Liver (tissue), 8 donors: ENCODE measurements at regions not wholly inside any gene's neighbourhood (a gene's known extent, or its start where the extent isn't known, plus 50 kb on each side); places are given as distances from the start of the nearest gene placed in this dataset.

Experiments used
- DNase-seq: peaks from one replicate; pipeline ENCODE4 v3.0.0-alpha.2; 2017; ENCODE audit warnings: low spot score
- H3K27ac ChIP-seq, 2 donors: one replicate each; pipeline ENCODE4 v1.7.0; 2013; ENCODE audit warnings: inconsistent platforms in 2 of 2, low read length in 2 of 2, control low read depth in 1 of 2, low read depth in 1 of 2, mild to moderate bottlenecking in 1 of 2
- H3K27me3 ChIP-seq, 4 donors: one replicate each; pipeline versions ENCODE4 v1.6.1 to v1.7.0; 2013; ENCODE audit warnings: low read length in 3 of 4, inconsistent platforms in 1 of 4, mild to moderate bottlenecking in 1 of 4, moderate library complexity in 1 of 4; ENCODE audit not compliant: control insufficient read depth in 4 of 4, insufficient read depth in 4 of 4
- H3K36me3 ChIP-seq, 4 donors: one replicate each; pipeline versions ENCODE4 v1.6.1 to v1.7.0; 2013; ENCODE audit warnings: low read length in 3 of 4, mild to moderate bottlenecking in 3 of 4, low read depth in 1 of 4, moderate library complexity in 1 of 4; ENCODE audit not compliant: control insufficient read depth in 4 of 4, insufficient read depth in 3 of 4
- H3K4me1 ChIP-seq, 4 donors: one replicate each; pipeline versions ENCODE4 v1.6.1 to v1.7.0; 2013; ENCODE audit warnings: low read length in 3 of 4, mild to moderate bottlenecking in 3 of 4, moderate library complexity in 1 of 4; ENCODE audit not compliant: control insufficient read depth in 4 of 4, insufficient read depth in 4 of 4
- H3K4me3 ChIP-seq, 3 donors: one replicate each; pipeline versions ENCODE4 v1.6.1 to v1.7.0; 2013; ENCODE audit warnings: low read length in 3 of 3, control low read depth in 1 of 3, low read depth in 1 of 3, mild to moderate bottlenecking in 1 of 3
- H3K9ac ChIP-seq, 2 donors: one replicate each; pipeline ENCODE4 v1.7.0; 2013; ENCODE audit warnings: low read length in 2 of 2, mild to moderate bottlenecking in 2 of 2, moderate library complexity in 2 of 2, control low read depth in 1 of 2, low read depth in 1 of 2
- H3K9me3 ChIP-seq, 4 donors: one replicate each; pipeline versions ENCODE4 v1.6.1 to v1.7.0; 2013; ENCODE audit warnings: low read length in 3 of 4; ENCODE audit not compliant: control insufficient read depth in 4 of 4
- EGR1 ChIP-seq, 2 donors: IDR thresholded peaks; 2 replicates each; pipeline ENCODE4 v1.6.1; 2016 to 2018; ENCODE audit warnings: antibody characterized with exemption in 2 of 2, low read depth in 2 of 2
- FOXA1 ChIP-seq: IDR thresholded peaks from 2 replicates; pipeline ENCODE4 v1.6.1; 2016; ENCODE audit warnings: antibody characterized with exemption
- FOXA2 ChIP-seq: IDR thresholded peaks from 2 replicates; pipeline ENCODE4 v1.6.1; 2016; ENCODE audit warnings: antibody characterized with exemption
- GABPA ChIP-seq, 2 donors: IDR thresholded peaks in 1 of 2; conservative IDR thresholded peaks in 1 of 2; 2 replicates each; pipeline ENCODE4 v1.6.1; 2016; ENCODE audit warnings: antibody characterized with exemption in 2 of 2, mild to moderate bottlenecking in 1 of 2, moderate library complexity in 1 of 2
- HNF4A ChIP-seq, 2 donors: conservative IDR thresholded peaks; 2 replicates each; pipeline ENCODE4 v1.6.1; 2016; ENCODE audit warnings: antibody characterized with exemption in 2 of 2, mild to moderate bottlenecking in 2 of 2
- HNF4G ChIP-seq: IDR thresholded peaks from 2 replicates; pipeline ENCODE4 v1.6.1; 2016; ENCODE audit warnings: antibody characterized with exemption
- JUND ChIP-seq, 2 donors: IDR thresholded peaks; 2 replicates each; pipeline ENCODE4 v1.6.1; 2016; ENCODE audit warnings: antibody characterized with exemption in 2 of 2
- NR2F2 ChIP-seq: IDR thresholded peaks from 2 replicates; pipeline ENCODE4 v1.6.1; 2016; ENCODE audit warnings: antibody characterized with exemption
- RAD21 ChIP-seq, 2 donors: IDR thresholded peaks; 2 replicates each; pipeline ENCODE4 v1.6.1; 2016; ENCODE audit warnings: antibody characterized with exemption in 2 of 2, mild to moderate bottlenecking in 2 of 2
- RXRA ChIP-seq, 2 donors: IDR thresholded peaks; 2 replicates each; pipeline ENCODE4 v1.6.1; 2017 to 2018; ENCODE audit warnings: antibody characterized with exemption in 2 of 2, mild to moderate bottlenecking in 1 of 2
- SP1 ChIP-seq: IDR thresholded peaks from 2 replicates; pipeline ENCODE4 v1.6.1; 2018; ENCODE audit warnings: antibody characterized with exemption, mild to moderate bottlenecking
- TAF1 ChIP-seq: conservative IDR thresholded peaks from 2 replicates; pipeline ENCODE4 v1.6.1; 2016; ENCODE audit warnings: antibody characterized with exemption, mild to moderate bottlenecking
- YY1 ChIP-seq: IDR thresholded peaks from 2 replicates; pipeline ENCODE4 v1.6.1; 2016; ENCODE audit warnings: antibody characterized with exemption, mild to moderate bottlenecking
- WGBS: extraction: QIAGEN DNeasy Blood & Tissue Kit; methylation state at CpG from one replicate; pipeline ENCODE4 v1.1.7; 2013; 5-methylcytosine and 5-hydroxymethylcytosine counted together
- TF ChIP-seq, protein P1 (sequence below): IDR thresholded peaks from 2 replicates; pipeline ENCODE4 v1.6.1; 2016; ENCODE audit warnings: antibody characterized with exemption
- TF ChIP-seq, protein P2 (sequence below): IDR thresholded peaks from 2 replicates; pipeline ENCODE4 v1.6.1; 2016; ENCODE audit warnings: antibody characterized with exemption
- TF ChIP-seq, protein P3 (sequence below): fragments of 150-350 bp; IDR thresholded peaks from 2 replicates; pipeline ENCODE4 v1.5.1; 2017; ENCODE audit warnings: improper control_type of control experiment, low read depth, low read length; ENCODE audit not compliant: missing input control
- TF ChIP-seq, protein P4 (sequence below): IDR thresholded peaks from 2 replicates; pipeline ENCODE4 v1.6.1; 2016; ENCODE audit warnings: antibody characterized with exemption, mild to moderate bottlenecking
- TF ChIP-seq, protein P5 (sequence below): IDR thresholded peaks from 2 replicates; pipeline ENCODE4 v1.6.1; 2016; ENCODE audit warnings: antibody characterized with exemption
- donor health status: healthy.
- donor health status: healthy.
- donor health status: healthy.
- donor health status: healthy.
- donor health status: healthy.

DNA sequence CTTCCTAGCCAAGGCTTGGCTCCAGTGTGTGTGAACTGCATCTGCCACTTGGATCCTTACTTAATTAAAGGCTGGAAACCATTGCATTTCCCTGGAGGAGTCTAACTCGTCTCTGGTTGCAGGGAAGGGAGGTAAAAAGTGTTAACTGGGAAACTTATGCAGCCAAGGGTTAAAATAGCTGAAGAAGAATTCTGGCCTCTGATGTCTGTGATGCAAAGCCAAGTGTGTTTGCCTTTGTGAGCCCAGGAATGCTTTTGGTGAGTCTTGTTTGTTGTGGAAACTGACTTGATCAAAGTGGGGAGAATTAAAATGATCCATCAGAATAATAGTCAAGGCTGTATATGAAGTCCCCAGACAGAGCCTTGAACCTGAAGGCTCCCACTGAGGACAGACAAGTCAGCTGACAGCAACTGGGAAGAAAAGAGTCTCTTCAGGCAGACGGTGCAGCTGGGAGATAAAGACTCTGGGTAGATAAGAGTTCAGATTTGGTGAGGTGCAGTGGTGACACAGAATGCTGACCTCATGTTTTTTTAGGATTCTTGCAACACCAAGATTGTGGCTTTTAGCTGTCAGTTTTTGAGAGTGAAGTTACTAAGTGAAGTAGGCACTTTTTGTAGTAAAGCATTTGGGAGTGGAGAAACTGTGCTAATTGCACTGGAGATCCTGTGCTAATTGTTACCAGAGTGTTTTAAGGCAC lies 59.5 kb upstream of the WLS start:
- Histone ChIP-seq H3K36me3 (no peaks in the 10 kb centered on the region), H3K4me1 (no peaks in the 10 kb centered on the region), H3K9ac (no peak overlapping the region), H3K9me3 (no peaks in the 10 kb centered on the region), H3K4me3 (no peak overlapping the region), H3K27ac (no peak overlapping the region), H3K27me3 (no peaks in the 10 kb centered on the region)
- 40% methylated on average over 2 of the region's 2 CpGs for WGBS
- no peak for DNase-seq
- TF ChIP-seq FOXA2, result no peak
- no peak for TF ChIP-seq TAF1
- TF ChIP-seq NR2F2, result no peak
- TF ChIP-seq, protein P1, sequence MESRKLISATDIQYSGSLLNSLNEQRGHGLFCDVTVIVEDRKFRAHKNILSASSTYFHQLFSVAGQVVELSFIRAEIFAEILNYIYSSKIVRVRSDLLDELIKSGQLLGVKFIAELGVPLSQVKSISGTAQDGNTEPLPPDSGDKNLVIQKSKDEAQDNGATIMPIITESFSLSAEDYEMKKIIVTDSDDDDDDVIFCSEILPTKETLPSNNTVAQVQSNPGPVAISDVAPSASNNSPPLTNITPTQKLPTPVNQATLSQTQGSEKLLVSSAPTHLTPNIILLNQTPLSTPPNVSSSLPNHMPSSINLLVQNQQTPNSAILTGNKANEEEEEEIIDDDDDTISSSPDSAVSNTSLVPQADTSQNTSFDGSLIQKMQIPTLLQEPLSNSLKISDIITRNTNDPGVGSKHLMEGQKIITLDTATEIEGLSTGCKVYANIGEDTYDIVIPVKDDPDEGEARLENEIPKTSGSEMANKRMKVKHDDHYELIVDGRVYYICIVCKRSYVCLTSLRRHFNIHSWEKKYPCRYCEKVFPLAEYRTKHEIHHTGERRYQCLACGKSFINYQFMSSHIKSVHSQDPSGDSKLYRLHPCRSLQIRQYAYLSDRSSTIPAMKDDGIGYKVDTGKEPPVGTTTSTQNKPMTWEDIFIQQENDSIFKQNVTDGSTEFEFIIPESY, result no peak
- TF ChIP-seq, protein P2, sequence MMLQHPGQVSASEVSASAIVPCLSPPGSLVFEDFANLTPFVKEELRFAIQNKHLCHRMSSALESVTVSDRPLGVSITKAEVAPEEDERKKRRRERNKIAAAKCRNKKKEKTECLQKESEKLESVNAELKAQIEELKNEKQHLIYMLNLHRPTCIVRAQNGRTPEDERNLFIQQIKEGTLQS, result no peak
- no peak for TF ChIP-seq JUND (IDR thresholded peaks at IDR 0.05)
- TF ChIP-seq, protein P3, sequence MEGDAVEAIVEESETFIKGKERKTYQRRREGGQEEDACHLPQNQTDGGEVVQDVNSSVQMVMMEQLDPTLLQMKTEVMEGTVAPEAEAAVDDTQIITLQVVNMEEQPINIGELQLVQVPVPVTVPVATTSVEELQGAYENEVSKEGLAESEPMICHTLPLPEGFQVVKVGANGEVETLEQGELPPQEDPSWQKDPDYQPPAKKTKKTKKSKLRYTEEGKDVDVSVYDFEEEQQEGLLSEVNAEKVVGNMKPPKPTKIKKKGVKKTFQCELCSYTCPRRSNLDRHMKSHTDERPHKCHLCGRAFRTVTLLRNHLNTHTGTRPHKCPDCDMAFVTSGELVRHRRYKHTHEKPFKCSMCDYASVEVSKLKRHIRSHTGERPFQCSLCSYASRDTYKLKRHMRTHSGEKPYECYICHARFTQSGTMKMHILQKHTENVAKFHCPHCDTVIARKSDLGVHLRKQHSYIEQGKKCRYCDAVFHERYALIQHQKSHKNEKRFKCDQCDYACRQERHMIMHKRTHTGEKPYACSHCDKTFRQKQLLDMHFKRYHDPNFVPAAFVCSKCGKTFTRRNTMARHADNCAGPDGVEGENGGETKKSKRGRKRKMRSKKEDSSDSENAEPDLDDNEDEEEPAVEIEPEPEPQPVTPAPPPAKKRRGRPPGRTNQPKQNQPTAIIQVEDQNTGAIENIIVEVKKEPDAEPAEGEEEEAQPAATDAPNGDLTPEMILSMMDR, result no peak
- no peak for TF ChIP-seq EGR1 (IDR thresholded peaks at IDR 0.05; ENCODE audit: low read depth in 2 of 2)
- no peak for TF ChIP-seq RAD21 (IDR thresholded peaks at IDR 0.05)

DNA sequence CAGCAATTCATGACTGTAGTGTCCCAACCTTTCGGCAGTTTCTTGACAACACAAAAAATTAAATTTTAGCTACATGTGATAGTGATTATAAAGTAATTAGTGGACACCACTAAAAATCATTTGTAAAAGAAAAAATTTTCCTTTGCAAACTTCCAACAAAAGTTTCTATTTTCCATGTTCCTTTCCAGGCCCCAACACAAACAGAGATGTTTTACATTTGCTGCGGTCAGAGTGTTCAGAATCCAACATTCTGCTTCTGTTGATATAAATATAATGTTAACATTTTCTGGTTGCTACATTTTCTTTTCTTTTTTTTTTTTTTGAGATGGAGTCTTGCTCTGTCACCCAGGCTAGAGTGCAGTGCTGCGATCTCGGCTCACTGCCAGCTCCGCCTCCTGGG lies 54.9 kb upstream of the WLS start:
- no peak for TF ChIP-seq SP1
- TF ChIP-seq, protein P1, result no peak
- no peak for TF ChIP-seq NR2F2
- no peak for TF ChIP-seq JUND (IDR thresholded peaks at IDR 0.05)
- no peak for TF ChIP-seq HNF4G
- TF ChIP-seq, protein P2, result no peak
- TF ChIP-seq, protein P3, result no peak
- no peak for TF ChIP-seq TAF1
- TF ChIP-seq, protein P4, sequence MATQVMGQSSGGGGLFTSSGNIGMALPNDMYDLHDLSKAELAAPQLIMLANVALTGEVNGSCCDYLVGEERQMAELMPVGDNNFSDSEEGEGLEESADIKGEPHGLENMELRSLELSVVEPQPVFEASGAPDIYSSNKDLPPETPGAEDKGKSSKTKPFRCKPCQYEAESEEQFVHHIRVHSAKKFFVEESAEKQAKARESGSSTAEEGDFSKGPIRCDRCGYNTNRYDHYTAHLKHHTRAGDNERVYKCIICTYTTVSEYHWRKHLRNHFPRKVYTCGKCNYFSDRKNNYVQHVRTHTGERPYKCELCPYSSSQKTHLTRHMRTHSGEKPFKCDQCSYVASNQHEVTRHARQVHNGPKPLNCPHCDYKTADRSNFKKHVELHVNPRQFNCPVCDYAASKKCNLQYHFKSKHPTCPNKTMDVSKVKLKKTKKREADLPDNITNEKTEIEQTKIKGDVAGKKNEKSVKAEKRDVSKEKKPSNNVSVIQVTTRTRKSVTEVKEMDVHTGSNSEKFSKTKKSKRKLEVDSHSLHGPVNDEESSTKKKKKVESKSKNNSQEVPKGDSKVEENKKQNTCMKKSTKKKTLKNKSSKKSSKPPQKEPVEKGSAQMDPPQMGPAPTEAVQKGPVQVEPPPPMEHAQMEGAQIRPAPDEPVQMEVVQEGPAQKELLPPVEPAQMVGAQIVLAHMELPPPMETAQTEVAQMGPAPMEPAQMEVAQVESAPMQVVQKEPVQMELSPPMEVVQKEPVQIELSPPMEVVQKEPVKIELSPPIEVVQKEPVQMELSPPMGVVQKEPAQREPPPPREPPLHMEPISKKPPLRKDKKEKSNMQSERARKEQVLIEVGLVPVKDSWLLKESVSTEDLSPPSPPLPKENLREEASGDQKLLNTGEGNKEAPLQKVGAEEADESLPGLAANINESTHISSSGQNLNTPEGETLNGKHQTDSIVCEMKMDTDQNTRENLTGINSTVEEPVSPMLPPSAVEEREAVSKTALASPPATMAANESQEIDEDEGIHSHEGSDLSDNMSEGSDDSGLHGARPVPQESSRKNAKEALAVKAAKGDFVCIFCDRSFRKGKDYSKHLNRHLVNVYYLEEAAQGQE, result no peak
- TF ChIP-seq YY1, result no peak
- no peak for TF ChIP-seq RAD21 (IDR thresholded peaks at IDR 0.05)
- TF ChIP-seq FOXA1, result no peak
- TF ChIP-seq FOXA2, result no peak
- TF ChIP-seq GABPA (IDR thresholded peaks at IDR 0.05 in 1 of 2, conservative IDR thresholded peaks at IDR 0.05 in 1 of 2), result no peak
- no peak for TF ChIP-seq EGR1 (IDR thresholded peaks at IDR 0.05; ENCODE audit: low read depth in 2 of 2)
- TF ChIP-seq, protein P5, sequence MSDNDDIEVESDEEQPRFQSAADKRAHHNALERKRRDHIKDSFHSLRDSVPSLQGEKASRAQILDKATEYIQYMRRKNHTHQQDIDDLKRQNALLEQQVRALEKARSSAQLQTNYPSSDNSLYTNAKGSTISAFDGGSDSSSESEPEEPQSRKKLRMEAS, result no peak
- TF ChIP-seq RXRA (IDR thresholded peaks at IDR 0.05), result no peak
- no peak for TF ChIP-seq HNF4A (conservative IDR thresholded peaks at IDR 0.05)
- WGBS, result 86% methylated on average over 5 of the region's 5 CpGs
- Histone ChIP-seq H3K9ac (no peak overlapping the region), H3K36me3 (no peaks in the 10 kb centered on the region), H3K4me3 (no peak overlapping the region), H3K4me1 (no peaks in the 10 kb centered on the region), H3K9me3 (no peaks in the 10 kb centered on the region), H3K27me3 (no peaks in the 10 kb centered on the region), H3K27ac (no peak overlapping the region)
- DNase-seq, result no peak
